ENCODE measurements at regions not wholly inside any gene's neighbourhood (a gene's known extent, or its start where the extent isn't known, plus 50 kb on each side); places are given as distances from the start of the nearest gene placed in this dataset.

GRCh38 chr14:98682033-98682432, 590.0 kb downstream of the BCL11B start (continued):
- TF ChIP-seq ZNF513 (tag by site-specific recombination; IDR thresholded peaks at IDR 0.05) (no peak), ZNF549 (tag by site-specific recombination; IDR thresholded peaks at IDR 0.05) (no peak)

- CTCF ChIA-PET, result no interaction called here
- POLR2A ChIA-PET, result no interaction called here
- TF ChIP-seq ZNF664 (tag by site-specific recombination; IDR thresholded peaks at IDR 0.05), result no peak
- no peak for TF ChIP-seq ZNF747 (tag by site-specific recombination; IDR thresholded peaks at IDR 0.05)
- TF ChIP-seq ZBTB26 (tag by site-specific recombination; optimal IDR thresholded peaks at IDR 0.05), result no peak
- TF ChIP-seq ZNF433 (tag by site-specific recombination; IDR thresholded peaks at IDR 0.05; ENCODE audit: low read depth), result no peak
Measured at GRCh38 chr14:98682726-98683125, 589.3 kb downstream of the BCL11B start.

GRCh38 chr14:98684468-98684867, 587.5 kb downstream of the BCL11B start:
- Histone ChIP-seq H3K4me1 (ENCODE audit: control insufficient read depth, insufficient read depth, low read length) (no peaks in the 10 kb centered on the region), H3K27ac (ENCODE audit: extremely low read depth, low read depth, low read length) (no peak overlapping the region), H3K9me3 (ENCODE audit: control insufficient read depth, insufficient read depth, low read depth, low read length) (no peaks in the 10 kb centered on the region), H3K36me3 (ENCODE audit: control insufficient read depth in 2 of 2, insufficient read depth in 1 of 2, low read length in 2 of 2) (no peaks in the 10 kb centered on the region), H3K4me3 (ENCODE audit: low read depth, low read length) (no peak overlapping the region)
- CTCF ChIA-PET, result no interaction called here
- TF ChIP-seq KLF8 (tag by site-specific recombination; IDR thresholded peaks at IDR 0.05) (no peak), ZNF624 (tag by site-specific recombination; IDR thresholded peaks at IDR 0.05) (no peak), MYNN (tag by site-specific recombination; IDR thresholded peaks at IDR 0.05; ENCODE audit: borderline replicate concordance) (no peak), ZNF274 (IDR thresholded peaks at IDR 0.05; ENCODE audit: low read length) (no peak), ZNF274 (tag by site-specific recombination; IDR thresholded peaks at IDR 0.05; ENCODE audit: borderline replicate concordance) (no peak), ZNF112 (tag by site-specific recombination; IDR thresholded peaks at IDR 0.05) (no peak), ZNF654 (tag by site-specific recombination; IDR thresholded peaks at IDR 0.05; ENCODE audit: low read depth) (no peak), ZNF132 (tag by site-specific recombination; IDR thresholded peaks at IDR 0.05; ENCODE audit: borderline replicate concordance) (no peak), ZNF391 (tag by site-specific recombination; IDR thresholded peaks at IDR 0.05; ENCODE audit: borderline replicate concordance, low read depth) (no peak), ZBTB21 (tag by site-specific recombination; IDR thresholded peaks at IDR 0.05) (no peak), ZXDB (tag by site-specific recombination; IDR thresholded peaks at IDR 0.05) (no peak), ZNF704 (tag by site-specific recombination; IDR thresholded peaks at IDR 0.05) (no peak), ZNF501 (tag by site-specific recombination; IDR thresholded peaks at IDR 0.05) (no peak)
- POLR2A ChIA-PET, result no interaction called here

More at GRCh38 chr14:98682726-98683125, 589.3 kb downstream of the BCL11B start:
- H3K36me3 ChIP-seq (ENCODE audit: control insufficient read depth in 2 of 2, insufficient read depth in 1 of 2, low read length in 2 of 2), result no peaks in the 10 kb centered on the region
- no peak overlapping the region for H3K4me3 ChIP-seq (ENCODE audit: low read depth, low read length)
- H3K9me3 ChIP-seq (ENCODE audit: control insufficient read depth, insufficient read depth, low read depth, low read length), result no peaks in the 10 kb centered on the region
- no peak overlapping the region for H3K27ac ChIP-seq (ENCODE audit: extremely low read depth, low read depth, low read length)
- H3K4me1 ChIP-seq (ENCODE audit: control insufficient read depth, insufficient read depth, low read length), result no peaks in the 10 kb centered on the region
